Neural crest cell (in vitro differentiated cells): ENCODE measurements at regions not wholly inside any gene's neighbourhood (a gene's known extent, or its start where the extent isn't known, plus 50 kb on each side); places are given as distances from the start of the nearest gene placed in this dataset.

Experiments
- DNase-seq: peaks from one replicate; pipeline ENCODE4 v3.0.0; 2021; ENCODE audit warnings: low read depth, mixed read lengths, low spot score
- H3K27ac Mint-ChIP-seq: one replicate; pipeline ENCODE4 v1.8.0; 2021; ENCODE audit warnings: mild to moderate bottlenecking, mixed read lengths; ENCODE audit not compliant: unreplicated experiment
- H3K27me3 Mint-ChIP-seq: 2 replicates; pipeline ENCODE4 v1.8.0; 2021; ENCODE audit warnings: low read depth, mild to moderate bottlenecking, mixed read lengths
- H3K36me3 Mint-ChIP-seq: 2 replicates; pipeline ENCODE4 v1.8.0; 2021; ENCODE audit warnings: low read depth, mild to moderate bottlenecking, mixed read lengths
- H3K4me1 Mint-ChIP-seq: 2 replicates; pipeline ENCODE4 v1.8.0; 2021; ENCODE audit warnings: mixed read lengths
- H3K4me3 Mint-ChIP-seq: one replicate; pipeline ENCODE4 v1.8.0; 2021; ENCODE audit warnings: mild to moderate bottlenecking, mixed read lengths
- H3K9me3 Mint-ChIP-seq: 2 replicates; pipeline ENCODE4 v1.8.0; 2021; ENCODE audit warnings: mixed read lengths
- CTCF ChIP-seq: fragments of 200-600 bp; sonication (generic); conservative IDR thresholded peaks from 2 replicates; pipeline ENCODE4 v1.5.0; 2021; ENCODE audit warnings: antibody characterized with exemption, mild to moderate bottlenecking

GRCh38 chr9:86695910-86696424, 251.3 kb downstream of the GAS1 start:
- TF ChIP-seq CTCF = no peak
- Mint-ChIP-seq H3K27ac (no peak overlapping the region), H3K36me3 (no peaks in the 10 kb centered on the region), H3K9me3 (no peaks in the 10 kb centered on the region), H3K27me3 (no peaks in the 10 kb centered on the region), H3K4me1 (peaks cover 2% of the 10 kb centered on the region), H3K4me3 (no peak overlapping the region)
- DNase-seq = no peak

- H3K27ac Mint-ChIP-seq = no peak overlapping the region
- no peak for DNase-seq
- H3K9me3 Mint-ChIP-seq = no peaks in the 10 kb centered on the region
- no peaks in the 10 kb centered on the region for H3K4me1 Mint-ChIP-seq
- no peak for TF ChIP-seq CTCF
- no peaks in the 10 kb centered on the region for H3K27me3 Mint-ChIP-seq
- H3K36me3 Mint-ChIP-seq = no peaks in the 10 kb centered on the region
- no peak overlapping the region for H3K4me3 Mint-ChIP-seq
Measured at GRCh38 chr9:86690034-86690433, 257.3 kb downstream of the GAS1 start.

- Mint-ChIP-seq H3K4me1 (no peaks in the 10 kb centered on the region), H3K36me3 (no peaks in the 10 kb centered on the region)
- no peak for DNase-seq
Measured at GRCh38 chr9:86687788-86688187, 259.5 kb downstream of the GAS1 start.

GRCh38 chr9:86685556-86685955, 261.8 kb downstream of the GAS1 start:
- Mint-ChIP-seq H3K4me1 (no peaks in the 10 kb centered on the region), H3K9me3 (no peaks in the 10 kb centered on the region), H3K4me3 (no peak overlapping the region), H3K36me3 (no peaks in the 10 kb centered on the region), H3K27ac (peak overlapping the region; percentile 50), H3K27me3 (no peaks in the 10 kb centered on the region)
- TF ChIP-seq CTCF = no peak
- DNase-seq = no peak

More at GRCh38 chr9:86687788-86688187, 259.5 kb downstream of the GAS1 start:
- no peaks in the 10 kb centered on the region for H3K27me3 Mint-ChIP-seq
- TF ChIP-seq CTCF = no peak
- no peaks in the 10 kb centered on the region for H3K9me3 Mint-ChIP-seq
- H3K4me3 Mint-ChIP-seq = no peak overlapping the region
- H3K27ac Mint-ChIP-seq = no peak overlapping the region

GRCh38 chr9:86684148-86684547, 263.2 kb downstream of the GAS1 start:
- no peaks in the 10 kb centered on the region for H3K4me1 Mint-ChIP-seq
- no peak for DNase-seq
- H3K4me3 Mint-ChIP-seq = no peak overlapping the region
- TF ChIP-seq CTCF = no peak
- no peak overlapping the region for H3K27ac Mint-ChIP-seq
- no peaks in the 10 kb centered on the region for H3K9me3 Mint-ChIP-seq
- H3K27me3 Mint-ChIP-seq = no peaks in the 10 kb centered on the region
- H3K36me3 Mint-ChIP-seq = no peaks in the 10 kb centered on the region

- Mint-ChIP-seq H3K4me3 (no peak overlapping the region), H3K27ac (no peak overlapping the region), H3K9me3 (peaks cover 2% of the 10 kb centered on the region), H3K36me3 (no peaks in the 10 kb centered on the region), H3K27me3 (no peaks in the 10 kb centered on the region), H3K4me1 (no peaks in the 10 kb centered on the region)
- no peak for TF ChIP-seq CTCF
- DNase-seq = no peak
Measured at GRCh38 chr9:86682240-86682639, 265.1 kb downstream of the GAS1 start.
